GM21619 (cell line): ENCODE measurements at regions not wholly inside any gene's neighbourhood (a gene's known extent, or its start where the extent isn't known, plus 50 kb on each side); places are given as distances from the start of the nearest gene placed in this dataset.

Experiments
- ATAC-seq: cut with Tn5 transposase; IDR thresholded peaks from one replicate; pipeline ENCODE4 v1.9.1; 2021; ENCODE audit not compliant: unreplicated experiment

DNA sequence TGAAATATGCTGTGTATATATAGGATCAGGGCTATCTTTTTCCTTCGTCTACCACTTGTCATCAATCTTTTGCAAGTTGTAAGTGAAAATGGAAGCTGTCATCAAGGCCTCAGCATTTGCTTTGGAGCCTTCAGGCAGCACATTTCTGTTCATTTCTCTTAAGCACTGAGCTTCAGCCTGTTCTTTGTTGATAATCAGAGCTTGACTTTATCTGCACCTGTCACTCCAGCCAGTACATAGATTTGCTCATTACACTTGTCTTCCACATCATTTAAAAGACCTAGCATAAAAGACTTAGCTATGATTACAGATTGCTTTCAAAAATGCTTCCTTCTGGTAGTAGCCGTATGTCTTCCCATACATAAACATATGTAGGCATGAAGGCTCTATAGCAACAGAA is 189.8 kb upstream of the GRIK2 start:
- no peak for ATAC-seq

DNA sequence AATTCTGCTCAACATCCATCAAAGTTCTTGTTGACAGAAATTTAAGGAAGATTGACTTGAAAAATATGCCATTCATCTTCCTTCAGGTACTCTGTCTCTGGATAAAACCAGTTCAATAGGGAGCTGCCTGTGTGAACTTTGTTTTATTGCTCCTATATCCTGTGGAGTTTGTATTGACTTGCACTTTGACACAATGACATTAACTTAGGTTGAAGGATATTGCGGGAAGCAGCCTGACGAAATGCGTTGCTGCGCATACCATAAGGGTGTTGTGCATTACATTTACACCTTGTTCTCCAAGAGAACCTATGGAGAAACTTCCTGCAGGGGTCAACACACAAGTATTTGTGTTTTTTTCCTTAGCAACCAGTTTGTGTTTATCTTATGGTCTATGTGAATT is 185.4 kb upstream of the GRIK2 start:
- ATAC-seq, result no peak

DNA sequence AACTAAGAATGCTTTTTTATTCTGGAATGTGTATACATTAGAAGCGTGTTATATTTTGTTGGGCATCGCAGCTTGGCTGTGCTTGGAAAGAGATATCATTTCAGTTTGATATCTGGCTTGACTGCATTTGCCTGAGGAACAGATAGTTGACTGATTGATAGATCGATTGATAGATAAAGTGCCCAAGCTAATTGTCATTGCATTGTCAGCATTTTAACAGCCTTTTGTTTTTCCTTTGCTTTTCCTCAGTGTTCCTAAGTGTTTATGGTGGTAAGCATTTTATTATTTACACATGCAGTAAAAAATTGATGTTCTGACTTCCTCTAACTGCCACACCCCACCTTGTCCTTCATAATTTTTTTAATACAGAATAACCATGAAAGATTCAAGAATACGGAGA is 180.9 kb upstream of the GRIK2 start:
- ATAC-seq, result no peak

DNA sequence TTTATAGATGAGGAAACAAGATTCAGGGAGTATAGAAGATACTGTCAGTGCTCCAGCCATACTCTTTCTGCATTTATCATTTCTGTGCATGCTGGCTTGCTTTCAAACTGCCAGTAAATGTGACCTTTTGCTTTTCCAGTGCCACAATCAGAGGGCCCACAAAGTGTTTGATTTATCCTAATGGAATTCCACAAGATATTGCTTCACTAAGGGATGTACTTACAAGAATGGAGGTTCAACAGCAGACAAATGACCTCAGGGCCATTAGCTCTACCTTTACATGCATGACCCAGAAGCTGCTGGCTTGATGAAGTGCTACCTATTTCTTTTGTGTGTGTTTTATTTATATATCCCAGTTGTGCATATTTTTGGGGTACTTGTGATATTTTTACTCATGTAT is 171.5 kb upstream of the GRIK2 start:
- ATAC-seq, result no peak

DNA sequence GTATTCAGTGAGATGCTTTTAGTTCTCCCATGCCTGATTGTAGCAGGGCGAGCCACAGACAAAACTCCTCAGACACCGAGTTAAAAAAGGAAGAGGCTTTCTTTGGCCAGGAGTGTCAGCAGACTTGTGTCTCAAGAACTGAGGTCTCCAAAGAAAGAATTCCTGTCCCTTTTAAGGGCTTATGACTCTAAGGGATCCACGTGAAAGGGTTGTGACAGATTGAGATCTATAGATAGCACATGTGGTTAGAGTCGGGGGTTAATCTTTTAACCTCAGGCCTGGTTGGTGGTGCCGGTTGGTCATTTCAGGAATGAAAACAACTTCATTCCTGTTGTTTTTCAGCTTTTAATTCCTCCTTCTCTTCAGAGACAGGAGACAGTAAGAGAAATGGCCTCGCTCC is 168.8 kb upstream of the GRIK2 start:
- ATAC-seq, result no peak

DNA sequence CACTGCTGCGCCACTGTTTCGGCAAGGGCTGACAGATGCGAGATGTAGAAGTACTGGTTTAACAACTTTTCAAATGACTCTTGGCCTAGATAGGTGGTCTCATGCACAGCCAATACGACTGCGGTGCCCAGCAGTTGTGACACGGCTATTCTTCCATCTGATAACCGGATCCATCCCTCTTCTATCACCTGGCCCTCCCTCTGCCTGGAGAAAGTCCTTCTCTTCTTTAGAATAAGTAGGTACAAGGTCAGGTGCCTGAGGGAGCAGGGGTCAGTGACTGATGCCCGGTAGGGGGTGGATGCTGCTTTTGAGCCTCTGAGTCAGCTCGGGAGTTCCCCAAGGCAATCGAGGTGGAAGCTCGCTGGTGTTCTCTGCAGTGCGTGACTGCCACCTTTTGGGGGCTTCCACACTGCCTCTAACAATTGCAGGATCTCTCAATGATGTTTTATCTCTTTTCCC is 166.8 kb upstream of the GRIK2 start:
- no peak for ATAC-seq

DNA sequence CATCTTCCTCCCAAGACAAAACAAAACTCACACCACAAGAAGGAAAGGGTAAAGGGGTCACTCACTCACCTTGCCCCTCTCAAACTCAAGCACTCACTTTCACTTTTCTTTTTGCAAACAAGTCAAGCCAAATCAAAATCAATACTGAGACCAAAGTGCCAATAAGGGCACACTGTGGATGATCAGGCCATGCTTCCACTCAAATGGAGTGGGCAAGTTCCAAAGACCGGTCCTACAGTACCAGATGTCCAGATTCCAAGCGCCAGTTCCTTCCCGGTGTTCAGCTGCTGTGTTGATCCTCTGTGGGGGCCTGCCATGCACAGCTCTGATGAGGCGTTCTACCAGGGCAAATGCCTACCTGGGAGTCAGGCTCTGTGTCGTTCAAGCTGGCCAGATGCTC is 162.6 kb upstream of the GRIK2 start:
- no peak for ATAC-seq

DNA sequence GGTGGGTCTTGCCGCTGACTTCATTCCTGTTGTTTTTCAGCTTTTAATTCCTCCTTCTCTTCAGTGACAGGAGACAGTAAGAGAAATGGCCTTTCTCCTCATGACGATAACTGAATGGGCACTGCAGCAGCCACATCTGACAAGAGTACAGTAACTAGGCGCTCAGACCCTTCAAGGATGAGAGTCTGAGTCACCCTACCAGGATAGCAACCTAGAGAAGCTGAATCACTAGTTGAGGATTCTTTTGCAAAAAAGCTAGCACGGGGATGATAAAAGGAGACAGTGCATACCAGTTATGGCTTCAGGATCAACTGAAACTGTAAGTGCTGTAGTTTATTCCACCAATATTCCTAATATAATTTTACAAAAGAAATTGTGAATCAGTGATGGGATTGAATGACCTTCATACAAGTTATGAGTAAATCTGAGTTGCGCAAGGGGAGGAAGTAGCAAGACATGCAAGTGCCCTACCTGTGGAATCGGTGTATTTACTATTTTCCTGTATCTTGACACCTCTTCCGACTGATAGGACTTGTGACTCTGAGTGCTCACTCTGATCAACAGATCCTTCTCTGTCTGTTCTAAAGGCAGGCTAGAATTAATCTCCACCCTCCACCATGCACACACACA is 161.8 kb upstream of the GRIK2 start:
- ATAC-seq, result no peak

DNA sequence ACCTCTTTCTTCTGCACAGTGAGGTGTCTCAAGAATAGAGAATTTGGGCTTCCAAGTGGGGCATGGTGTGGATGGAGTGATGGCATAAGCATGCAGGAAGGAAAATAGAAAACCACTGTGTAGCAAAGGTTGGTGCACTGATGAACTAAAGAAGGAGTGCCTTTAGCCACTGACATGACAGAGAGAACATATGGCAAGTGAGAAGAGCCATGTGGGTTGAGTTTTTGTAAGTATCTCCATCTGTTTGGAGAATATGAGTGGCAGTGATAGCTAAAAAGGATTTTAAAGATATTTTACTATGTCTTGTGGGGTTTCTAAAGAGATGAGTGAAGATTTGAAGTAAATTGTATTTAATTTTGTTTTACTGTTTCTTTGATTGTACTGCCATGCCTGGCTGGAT is 160.5 kb upstream of the GRIK2 start:
- no peak for ATAC-seq

DNA sequence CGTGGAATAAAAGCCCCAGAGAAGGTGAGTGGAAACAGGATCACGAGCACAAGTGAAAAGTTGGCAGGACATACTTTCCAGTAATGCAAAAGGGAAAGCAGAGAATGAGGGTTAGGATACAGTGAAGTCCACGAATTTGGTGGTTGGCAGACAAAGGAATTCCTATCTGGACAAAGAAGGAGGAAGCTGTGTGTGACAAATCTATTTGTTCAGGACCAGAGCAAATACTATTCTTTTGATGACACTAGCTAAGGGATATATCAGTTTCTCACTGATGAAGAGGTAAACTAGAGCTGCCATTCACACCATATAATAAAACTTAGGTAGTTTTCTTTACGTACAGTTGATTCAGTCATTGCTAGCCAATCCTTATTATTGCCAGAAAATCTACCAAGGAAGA is 156.8 kb upstream of the GRIK2 start:
- ATAC-seq, result no peak

DNA sequence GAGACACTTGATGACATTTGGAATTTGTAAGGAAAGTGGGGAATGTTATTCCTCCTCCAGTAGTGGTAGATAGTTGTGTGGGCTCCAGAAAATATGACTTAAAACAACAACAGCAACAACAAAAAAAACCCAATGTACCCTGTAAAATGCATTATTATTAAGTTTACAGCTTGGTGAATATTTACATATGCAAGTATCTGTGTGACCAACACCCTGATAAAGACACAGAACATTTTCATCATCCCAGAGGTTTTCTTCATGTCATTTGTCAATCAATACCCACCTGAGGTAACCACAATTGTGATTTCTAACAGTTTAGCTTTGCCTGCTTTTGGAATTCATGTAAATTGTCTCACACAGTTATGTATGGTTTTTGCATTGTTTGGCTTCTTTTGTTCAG is 152.1 kb upstream of the GRIK2 start:
- no peak for ATAC-seq

DNA sequence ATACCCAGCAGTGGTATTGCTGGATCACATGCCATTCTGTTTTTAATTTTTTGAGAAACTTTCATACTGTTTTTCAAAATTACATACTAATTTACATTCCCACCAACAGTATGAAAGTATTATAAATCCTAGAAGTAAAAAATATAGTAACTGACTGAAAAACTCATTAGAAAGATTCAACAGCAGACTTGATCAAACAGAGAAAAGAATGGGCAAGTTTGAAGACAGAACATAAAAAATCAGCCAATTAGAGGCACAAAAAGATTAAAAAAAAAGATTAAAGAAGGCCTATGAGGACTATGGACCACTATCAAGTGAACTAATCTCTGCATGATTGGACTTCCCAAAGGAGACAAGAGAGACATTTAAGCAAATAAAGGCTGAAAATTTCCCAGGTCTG is 144.0 kb upstream of the GRIK2 start:
- no peak for ATAC-seq

DNA sequence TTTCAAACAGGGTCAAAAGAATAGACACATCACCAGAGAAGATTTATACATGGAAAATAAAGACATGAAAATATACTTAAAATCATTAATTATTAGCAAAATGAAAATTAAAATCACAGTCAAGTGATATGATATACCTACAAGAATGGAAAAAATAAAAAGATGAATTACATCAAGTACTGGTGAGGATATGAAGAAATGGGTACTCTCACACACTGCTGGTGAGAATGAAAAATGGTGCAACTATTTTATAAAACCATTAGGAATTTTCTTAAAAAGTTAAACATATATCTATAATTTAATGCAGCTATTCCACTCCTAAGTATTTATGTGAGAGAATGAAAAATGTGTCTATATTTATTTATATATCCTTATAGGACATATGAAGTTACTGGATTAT is 136.3 kb upstream of the GRIK2 start:
- no peak for ATAC-seq

DNA sequence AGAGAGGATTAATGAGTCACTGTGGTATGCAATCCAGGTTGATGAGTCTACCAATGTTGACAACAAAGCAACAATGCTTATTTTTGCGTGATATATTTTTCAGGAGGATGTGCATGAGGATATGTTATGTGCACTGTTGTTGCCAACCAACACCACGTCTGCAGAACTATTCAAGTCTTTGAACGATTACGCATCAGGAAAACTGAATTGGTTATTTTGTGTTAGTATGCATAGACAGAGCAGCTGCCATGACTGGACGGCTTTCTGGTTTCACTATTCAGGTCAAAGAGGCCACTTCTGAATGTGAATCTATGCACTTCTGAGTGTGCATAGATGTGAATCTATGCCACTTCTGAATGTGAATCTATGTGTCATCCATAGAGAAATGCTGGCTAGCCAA is 134.0 kb upstream of the GRIK2 start:
- no peak for ATAC-seq

DNA sequence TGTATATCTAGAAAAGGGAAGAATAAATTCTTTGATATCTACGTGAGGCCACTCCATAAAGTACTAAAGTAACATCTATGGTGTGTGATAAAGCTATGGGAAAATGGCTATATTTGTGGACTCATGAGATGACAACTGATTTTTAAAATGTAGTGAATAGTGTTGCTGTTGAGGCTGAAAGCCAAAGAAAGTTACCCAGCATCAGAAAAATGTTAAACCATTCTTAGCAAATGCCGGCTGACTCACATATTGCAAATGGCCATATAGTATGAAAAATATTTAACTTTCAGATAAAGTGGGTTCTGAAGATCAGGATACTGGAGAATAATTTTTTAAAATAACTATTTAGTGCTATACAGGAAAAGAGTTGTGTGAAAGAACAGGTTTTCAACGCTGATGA is 129.9 kb upstream of the GRIK2 start:
- ATAC-seq, result no peak

DNA sequence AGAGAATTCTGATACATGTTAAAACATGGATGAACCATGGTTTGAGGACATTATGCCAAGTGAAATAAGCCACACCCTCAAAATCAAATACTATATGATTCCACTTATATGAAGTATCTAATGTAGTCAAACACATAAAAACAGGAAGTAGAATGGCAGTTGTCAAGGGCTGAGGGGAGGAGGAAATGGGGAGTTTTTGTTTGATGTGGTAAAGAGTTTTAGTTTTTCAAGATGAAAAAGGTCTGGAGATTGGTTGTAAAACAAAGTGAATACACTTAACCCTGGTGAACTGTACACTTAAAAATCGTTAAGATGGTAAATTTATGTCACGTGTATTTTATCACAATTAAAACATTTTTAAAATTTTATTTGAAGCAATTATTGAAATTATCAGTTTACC is 127.4 kb upstream of the GRIK2 start:
- no peak for ATAC-seq

DNA sequence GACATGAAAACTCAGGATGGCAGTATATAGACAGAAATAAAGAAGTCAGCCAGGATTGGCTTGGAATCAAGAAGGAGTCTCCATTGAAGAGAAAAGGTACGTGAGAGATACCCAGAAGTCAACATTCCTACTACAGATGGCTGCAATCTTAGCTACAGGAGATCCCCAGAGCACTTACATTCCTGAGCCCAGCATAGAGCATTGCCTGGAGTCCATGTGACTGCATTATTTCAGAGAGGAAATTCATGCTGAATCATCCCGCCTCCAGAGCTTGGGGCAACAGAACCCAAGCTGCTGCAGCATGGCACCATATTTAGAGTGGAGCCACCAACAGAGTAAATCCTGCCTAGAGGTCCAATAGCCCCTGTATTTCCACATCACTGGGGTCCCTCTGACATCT is 125.0 kb upstream of the GRIK2 start:
- no peak for ATAC-seq

DNA sequence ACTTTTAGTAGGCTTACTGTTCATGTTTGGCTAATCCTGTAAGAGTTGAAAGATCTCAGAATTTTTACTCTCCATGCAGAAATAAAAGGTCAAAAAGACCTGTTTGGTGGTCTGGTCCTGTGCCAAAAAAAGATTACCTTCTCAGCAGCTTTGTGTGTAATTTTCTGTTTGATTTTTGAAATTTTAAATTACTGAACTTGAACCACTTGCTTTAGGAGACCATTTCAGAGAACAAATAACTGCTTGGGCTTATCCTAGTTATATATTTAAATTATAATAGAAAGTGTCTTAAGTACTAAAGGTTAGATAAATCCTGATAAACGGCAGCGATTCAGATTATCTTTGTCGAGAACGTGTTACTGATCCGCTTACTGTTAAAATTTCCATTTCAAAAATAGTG is 118.3 kb upstream of the GRIK2 start:
- no peak for ATAC-seq

DNA sequence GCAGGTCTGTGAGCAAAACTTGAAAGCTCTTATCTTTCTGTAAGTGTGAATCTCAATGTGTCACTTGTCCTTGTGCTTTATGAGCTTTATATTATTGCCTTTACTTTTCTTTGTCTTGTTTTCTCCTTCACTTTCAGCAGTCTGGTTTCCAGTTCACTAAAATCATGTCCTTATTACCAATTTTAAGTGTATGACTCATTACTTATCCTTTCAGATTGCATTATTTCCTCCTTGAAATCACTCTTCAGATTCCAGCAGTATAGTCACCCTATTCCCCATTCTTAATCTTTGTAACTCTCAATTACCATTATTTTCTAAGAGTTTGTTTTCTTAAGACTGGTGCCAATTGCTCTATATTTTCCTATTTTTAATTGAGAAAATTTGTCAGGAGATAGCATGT is 117.4 kb upstream of the GRIK2 start:
- no peak for ATAC-seq

DNA sequence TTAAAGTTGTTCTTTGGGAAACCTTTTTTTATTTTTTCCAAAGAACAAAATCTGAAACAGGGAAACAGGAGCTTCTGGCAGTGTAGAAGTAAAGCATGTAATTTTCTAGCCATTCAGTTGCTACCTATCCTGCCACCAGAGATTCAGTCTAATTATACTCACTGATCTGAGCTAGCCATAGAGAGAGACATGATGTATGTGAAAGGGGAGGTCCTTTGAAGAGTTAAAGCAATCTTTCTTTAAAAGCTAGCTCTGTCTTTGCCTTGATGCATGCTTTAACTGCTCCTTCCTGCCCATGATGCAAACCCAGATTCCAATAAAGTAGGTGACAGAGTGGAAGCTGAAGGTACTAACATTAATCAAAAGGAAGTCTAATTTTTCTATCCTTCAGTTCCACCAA is 114.1 kb upstream of the GRIK2 start:
- no peak for ATAC-seq

DNA sequence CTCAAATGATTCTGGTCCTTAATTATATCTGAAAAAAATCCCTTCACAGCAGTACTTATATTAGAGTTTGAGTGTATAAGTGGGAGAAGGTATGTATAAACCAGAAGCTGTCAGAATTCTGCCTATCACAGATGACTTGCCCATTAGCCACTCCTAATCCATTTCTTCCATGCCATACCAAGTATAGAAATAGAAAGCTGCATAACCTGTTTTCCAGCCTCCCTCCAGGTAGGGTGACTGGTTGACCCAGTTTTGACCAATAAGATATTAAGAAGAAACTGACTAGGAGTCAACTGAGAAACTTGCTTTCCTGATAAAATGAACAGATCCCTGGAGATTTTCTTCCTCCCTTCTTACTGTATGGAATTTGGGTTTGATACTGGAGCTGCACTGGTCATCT is 112.2 kb upstream of the GRIK2 start:
- ATAC-seq, result no peak

DNA sequence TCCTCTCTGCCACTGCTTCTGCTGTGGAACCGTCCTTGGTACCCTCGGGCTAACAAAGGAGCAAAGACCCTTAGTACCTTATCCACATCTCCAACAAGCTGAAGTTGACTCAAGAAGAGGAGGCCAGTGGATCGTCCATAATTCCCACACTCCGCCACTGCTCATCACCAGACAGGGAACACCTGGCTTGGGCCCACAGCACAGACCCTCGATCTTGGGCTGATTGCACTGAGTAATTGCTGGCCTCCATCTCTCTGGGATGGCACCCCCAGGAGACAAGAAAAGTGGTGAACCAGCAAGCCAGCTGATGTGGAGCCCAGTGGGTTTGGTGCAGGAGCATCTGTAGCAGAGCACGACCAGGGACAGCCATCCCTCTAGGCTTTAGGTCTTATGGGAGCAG is 109.4 kb upstream of the GRIK2 start:
- no peak for ATAC-seq

DNA sequence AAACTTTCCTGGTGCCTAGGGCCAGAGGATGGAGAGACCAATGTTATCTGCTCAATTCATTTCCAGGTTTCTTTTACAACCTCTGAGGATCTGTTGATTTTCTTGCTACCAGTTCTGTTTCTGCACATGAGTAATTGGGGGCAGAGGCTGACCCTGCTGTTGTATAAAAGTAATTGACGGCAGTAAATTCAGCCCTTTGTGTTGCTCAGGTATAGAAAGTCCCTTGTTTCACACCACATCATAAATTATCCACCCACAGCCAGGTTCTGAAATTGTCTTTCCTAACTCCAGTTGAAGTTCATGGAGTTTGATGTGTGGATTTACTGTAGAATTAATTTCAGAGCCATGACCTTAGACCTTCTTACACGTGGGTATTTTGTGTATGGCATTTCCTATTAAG is 107.4 kb upstream of the GRIK2 start:
- ATAC-seq, result no peak

DNA sequence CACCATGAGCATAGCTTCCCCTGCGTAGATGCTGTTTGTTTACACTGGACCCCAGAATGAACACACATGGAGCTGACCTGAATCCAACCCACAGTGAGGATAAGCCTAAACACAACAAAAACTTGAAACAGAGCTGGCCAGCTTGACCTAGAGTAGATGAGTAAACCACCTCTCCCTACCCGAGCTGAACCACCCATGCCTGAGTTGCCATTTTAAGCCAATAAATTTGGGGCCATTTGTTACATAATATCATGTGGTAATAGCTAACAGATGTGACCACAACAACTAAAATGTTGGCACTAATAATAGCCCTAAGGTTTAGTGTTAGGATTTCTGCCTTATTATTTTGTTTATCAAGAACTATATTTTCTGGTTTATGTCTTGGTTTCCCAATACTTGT is 103.2 kb upstream of the GRIK2 start:
- ATAC-seq, result no peak
